NCI-H1436 treated with DMSO at 0.1 percent for 48 hours (cell line): ENCODE measurements at regions not wholly inside any gene's neighbourhood (a gene's known extent, or its start where the extent isn't known, plus 50 kb on each side); places are given as distances from the start of the nearest gene placed in this dataset.

Experiments
- DNase-seq: peaks from one replicate; lab custom pipeline; 2025; lab: John Stamatoyannopoulos, UW

- no peak for DNase-seq
Measured at GRCh38 chr2:5403392-5403791, 288.8 kb upstream of the SOX11 start.

GRCh38 chr2:5409898-5410381 lies 282.2 kb upstream of the SOX11 start:
- peak; percentile 97 for DNase-seq

- peak; percentile 49 for DNase-seq
Measured at GRCh38 chr2:5410991-5411700, 281.0 kb upstream of the SOX11 start.

- no peak for DNase-seq
Measured at GRCh38 chr2:5412001-5412400, 280.2 kb upstream of the SOX11 start.

- no peak for DNase-seq
Measured at GRCh38 chr2:5433855-5434254, 258.3 kb upstream of the SOX11 start.

- DNase-seq, result no peak
Measured at GRCh38 chr2:5437375-5437774, 254.8 kb upstream of the SOX11 start.

- no peak for DNase-seq
Measured at GRCh38 chr2:5440174-5440573, 252.0 kb upstream of the SOX11 start.

- no peak for DNase-seq
Measured at GRCh38 chr2:5442736-5443135, 249.4 kb upstream of the SOX11 start.

GRCh38 chr2:5444168-5444567 lies 248.0 kb upstream of the SOX11 start:
- no peak for DNase-seq

GRCh38 chr2:5444854-5445253 lies 247.3 kb upstream of the SOX11 start:
- no peak for DNase-seq

- DNase-seq, result no peak
Measured at GRCh38 chr2:5449867-5450266, 242.3 kb upstream of the SOX11 start.

- no peak for DNase-seq
Measured at GRCh38 chr2:5453220-5454050, 238.7 kb upstream of the SOX11 start.

GRCh38 chr2:5454051-5454390 lies 238.2 kb upstream of the SOX11 start:
- DNase-seq, result no peak

- DNase-seq, result no peak
Measured at GRCh38 chr2:5459041-5459440, 233.1 kb upstream of the SOX11 start.

GRCh38 chr2:5464657-5465056 lies 227.5 kb upstream of the SOX11 start:
- no peak for DNase-seq

- no peak for DNase-seq
Measured at GRCh38 chr2:5465859-5466258, 226.3 kb upstream of the SOX11 start.

GRCh38 chr2:5467178-5467905 lies 224.8 kb upstream of the SOX11 start:
- no peak for DNase-seq

- DNase-seq, result no peak
Measured at GRCh38 chr2:5472673-5473072, 219.5 kb upstream of the SOX11 start.

- DNase-seq, result no peak
Measured at GRCh38 chr2:5473635-5474034, 218.5 kb upstream of the SOX11 start.

GRCh38 chr2:5474716-5475115 lies 217.5 kb upstream of the SOX11 start:
- no peak for DNase-seq

GRCh38 chr2:5479265-5479928 lies 212.8 kb upstream of the SOX11 start:
- DNase-seq, result peak; percentile 86

- DNase-seq, result no peak
Measured at GRCh38 chr2:5482929-5483331, 209.3 kb upstream of the SOX11 start.
